Lower leg skin (tissue), 3 donors: ENCODE measurements at regions not wholly inside any gene's neighbourhood (a gene's known extent, or its start where the extent isn't known, plus 50 kb on each side); places are given as distances from the start of the nearest gene placed in this dataset.

Experiments
- POLR2A ChIP-seq, 2 donors: fragments of 450-650 bp; IDR thresholded peaks; one replicate each; pipeline ENCODE4 v1.6.1; 2016 to 2017; ENCODE audit warnings: antibody characterized with exemption in 2 of 2, mild to moderate bottlenecking in 1 of 2, moderate library complexity in 1 of 2
- TF ChIP-seq, protein P1 (sequence below), 3 donors: fragments of 450-650 bp; IDR thresholded peaks; one replicate each; pipeline ENCODE4 v1.5.1; 2016; ENCODE audit warnings: antibody characterized with exemption in 3 of 3, mild to moderate bottlenecking in 3 of 3, moderate library complexity in 2 of 3

DNA sequence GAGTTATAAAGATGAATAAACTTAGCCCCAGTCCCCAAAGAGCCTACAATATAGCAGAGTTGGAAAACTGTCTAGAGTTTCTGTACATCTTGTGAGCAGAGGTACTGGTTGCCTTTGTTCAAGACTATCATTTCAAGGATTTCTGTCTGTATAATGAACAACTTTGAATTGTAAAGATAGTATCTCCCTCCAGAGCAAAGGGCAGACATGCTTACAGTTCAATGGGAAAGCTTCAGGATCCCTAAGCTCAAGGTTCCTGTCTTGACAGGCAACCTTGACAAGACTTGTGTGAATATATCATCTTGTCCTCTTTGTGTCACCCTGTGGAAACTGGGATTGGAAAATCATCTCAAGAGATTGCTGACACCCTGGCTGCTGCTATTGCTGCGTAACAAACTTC, 242.8 kb upstream of the VLDLR start:
- TF ChIP-seq, protein P1, sequence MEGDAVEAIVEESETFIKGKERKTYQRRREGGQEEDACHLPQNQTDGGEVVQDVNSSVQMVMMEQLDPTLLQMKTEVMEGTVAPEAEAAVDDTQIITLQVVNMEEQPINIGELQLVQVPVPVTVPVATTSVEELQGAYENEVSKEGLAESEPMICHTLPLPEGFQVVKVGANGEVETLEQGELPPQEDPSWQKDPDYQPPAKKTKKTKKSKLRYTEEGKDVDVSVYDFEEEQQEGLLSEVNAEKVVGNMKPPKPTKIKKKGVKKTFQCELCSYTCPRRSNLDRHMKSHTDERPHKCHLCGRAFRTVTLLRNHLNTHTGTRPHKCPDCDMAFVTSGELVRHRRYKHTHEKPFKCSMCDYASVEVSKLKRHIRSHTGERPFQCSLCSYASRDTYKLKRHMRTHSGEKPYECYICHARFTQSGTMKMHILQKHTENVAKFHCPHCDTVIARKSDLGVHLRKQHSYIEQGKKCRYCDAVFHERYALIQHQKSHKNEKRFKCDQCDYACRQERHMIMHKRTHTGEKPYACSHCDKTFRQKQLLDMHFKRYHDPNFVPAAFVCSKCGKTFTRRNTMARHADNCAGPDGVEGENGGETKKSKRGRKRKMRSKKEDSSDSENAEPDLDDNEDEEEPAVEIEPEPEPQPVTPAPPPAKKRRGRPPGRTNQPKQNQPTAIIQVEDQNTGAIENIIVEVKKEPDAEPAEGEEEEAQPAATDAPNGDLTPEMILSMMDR (IDR thresholded peaks at IDR 0.05), result no peak
- TF ChIP-seq POLR2A (IDR thresholded peaks at IDR 0.05), result no peak
